ENCODE measurements at regions not wholly inside any gene's neighbourhood (a gene's known extent, or its start where the extent isn't known, plus 50 kb on each side); places are given as distances from the start of the nearest gene placed in this dataset.

DNA sequence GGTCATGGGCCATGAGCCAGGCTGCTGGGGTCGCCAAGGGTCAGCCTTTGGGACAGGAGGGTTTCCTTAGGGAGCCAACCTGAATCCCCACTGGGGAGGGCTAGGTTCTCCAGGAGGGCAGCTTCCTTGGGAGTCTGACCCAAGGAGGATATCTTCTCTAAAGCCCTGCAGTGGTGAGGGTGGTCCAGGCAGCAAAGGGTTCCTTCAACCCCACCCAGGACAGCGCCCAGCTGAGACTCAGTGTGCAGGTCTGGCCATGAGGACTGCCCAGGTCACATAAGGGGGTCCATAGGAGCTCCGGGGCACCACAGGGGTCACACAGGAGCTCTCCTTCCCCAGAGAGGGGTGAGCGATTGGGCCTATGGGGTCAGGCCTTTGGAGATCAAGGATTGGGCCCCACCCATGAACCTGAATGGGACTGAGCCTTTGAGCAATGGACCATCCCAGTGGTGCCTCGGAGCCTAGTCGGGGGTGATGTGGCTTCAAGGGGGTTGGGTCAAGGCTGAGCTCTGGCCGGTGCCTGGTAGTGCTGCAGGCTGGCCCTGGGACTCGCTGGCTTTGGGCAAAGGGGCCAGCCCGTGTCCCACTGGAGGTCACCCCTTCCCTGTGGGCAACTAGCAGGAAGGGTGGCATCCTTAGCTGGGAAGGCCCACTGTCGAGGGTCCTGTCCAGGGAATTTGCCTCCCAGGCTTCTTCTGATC is 216.5 kb downstream of the SNRPN start:
- no peaks in the 10 kb centered on the region for H3K4me1 ChIP-seq (ENCODE audit: control insufficient read depth in 2 of 2, insufficient read depth in 2 of 2, low read length in 2 of 2)
- Mint-ChIP-seq H3K27ac (no peak overlapping the region), H3K27me3 (no peaks in the 10 kb centered on the region), H3K4me3 (no peak overlapping the region), H3K9me3 (ENCODE audit: insufficient read depth) (peaks cover 5% of the 10 kb centered on the region), H3K4me1 (no peaks in the 10 kb centered on the region)
- WGBS (ENCODE audit: insufficient coverage) = 73% methylated on average over 10 of the region's 10 CpGs
- H3K9ac ChIP-seq (ENCODE audit: low read length) = no peak overlapping the region
- no peak overlapping the region for H2AFZ ChIP-seq (ENCODE audit: insufficient read depth, low read depth, low read length, poor library complexity, severe bottlenecking)
- POLR2A ChIA-PET = no interaction called here
- no peaks in the 10 kb centered on the region for H3K36me3 ChIP-seq (replicated peaks in 1 of 2; ENCODE audit: control extremely low read depth in 1 of 2, control insufficient read depth in 1 of 2, extremely low read depth in 1 of 2, insufficient read depth in 2 of 2, low read length in 1 of 2)
- H3K9me3 ChIP-seq (ENCODE audit: control extremely low read depth in 1 of 3, control insufficient read depth in 2 of 3, insufficient read depth in 1 of 3, low read length in 2 of 3) = peaks cover 0 to 74% (median 23%) of the 10 kb centered on the region in 3 donors
- no peak for DNase-seq
- no peaks in the 10 kb centered on the region for H3K27me3 ChIP-seq (replicated peaks in 1 of 4; ENCODE audit: control extremely low read depth in 1 of 4, control insufficient read depth in 3 of 4, insufficient read depth in 4 of 4, low read length in 3 of 4)
- H3K79me2 ChIP-seq (ENCODE audit: control insufficient read depth, insufficient read depth, low read length) = no peaks in the 10 kb centered on the region
- ATAC-seq (ENCODE audit: low read depth) = no peak
- no peak overlapping the region for H3K4me2 ChIP-seq (replicated peaks; ENCODE audit: low read depth, low read length, poor library complexity, severe bottlenecking)
- no peak overlapping the region for H3K4me3 ChIP-seq (ENCODE audit: control extremely low read depth in 1 of 5, extremely low read depth in 1 of 5, insufficient read depth in 1 of 5, low read depth in 2 of 5, low read length in 4 of 5)
- H3K27ac ChIP-seq (ENCODE audit: low read length in 2 of 2) = no peak overlapping the region
- intact Hi-C loops (cut with micrococcal nuclease) = no loop called here
- TF ChIP-seq EZH2 (IDR thresholded peaks at IDR 0.05; ENCODE audit: borderline replicate concordance, insufficient read depth, low read depth, low read length, poor library complexity, severe bottlenecking) = no peak
- TF ChIP-seq, protein P1, sequence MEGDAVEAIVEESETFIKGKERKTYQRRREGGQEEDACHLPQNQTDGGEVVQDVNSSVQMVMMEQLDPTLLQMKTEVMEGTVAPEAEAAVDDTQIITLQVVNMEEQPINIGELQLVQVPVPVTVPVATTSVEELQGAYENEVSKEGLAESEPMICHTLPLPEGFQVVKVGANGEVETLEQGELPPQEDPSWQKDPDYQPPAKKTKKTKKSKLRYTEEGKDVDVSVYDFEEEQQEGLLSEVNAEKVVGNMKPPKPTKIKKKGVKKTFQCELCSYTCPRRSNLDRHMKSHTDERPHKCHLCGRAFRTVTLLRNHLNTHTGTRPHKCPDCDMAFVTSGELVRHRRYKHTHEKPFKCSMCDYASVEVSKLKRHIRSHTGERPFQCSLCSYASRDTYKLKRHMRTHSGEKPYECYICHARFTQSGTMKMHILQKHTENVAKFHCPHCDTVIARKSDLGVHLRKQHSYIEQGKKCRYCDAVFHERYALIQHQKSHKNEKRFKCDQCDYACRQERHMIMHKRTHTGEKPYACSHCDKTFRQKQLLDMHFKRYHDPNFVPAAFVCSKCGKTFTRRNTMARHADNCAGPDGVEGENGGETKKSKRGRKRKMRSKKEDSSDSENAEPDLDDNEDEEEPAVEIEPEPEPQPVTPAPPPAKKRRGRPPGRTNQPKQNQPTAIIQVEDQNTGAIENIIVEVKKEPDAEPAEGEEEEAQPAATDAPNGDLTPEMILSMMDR (IDR thresholded peaks at IDR 0.05) = no peak
- CTCF ChIA-PET = no interaction called here
- H4K20me1 ChIP-seq (ENCODE audit: control insufficient read depth, insufficient read depth, low read length, poor library complexity, severe bottlenecking) = no peaks in the 10 kb centered on the region

DNA sequence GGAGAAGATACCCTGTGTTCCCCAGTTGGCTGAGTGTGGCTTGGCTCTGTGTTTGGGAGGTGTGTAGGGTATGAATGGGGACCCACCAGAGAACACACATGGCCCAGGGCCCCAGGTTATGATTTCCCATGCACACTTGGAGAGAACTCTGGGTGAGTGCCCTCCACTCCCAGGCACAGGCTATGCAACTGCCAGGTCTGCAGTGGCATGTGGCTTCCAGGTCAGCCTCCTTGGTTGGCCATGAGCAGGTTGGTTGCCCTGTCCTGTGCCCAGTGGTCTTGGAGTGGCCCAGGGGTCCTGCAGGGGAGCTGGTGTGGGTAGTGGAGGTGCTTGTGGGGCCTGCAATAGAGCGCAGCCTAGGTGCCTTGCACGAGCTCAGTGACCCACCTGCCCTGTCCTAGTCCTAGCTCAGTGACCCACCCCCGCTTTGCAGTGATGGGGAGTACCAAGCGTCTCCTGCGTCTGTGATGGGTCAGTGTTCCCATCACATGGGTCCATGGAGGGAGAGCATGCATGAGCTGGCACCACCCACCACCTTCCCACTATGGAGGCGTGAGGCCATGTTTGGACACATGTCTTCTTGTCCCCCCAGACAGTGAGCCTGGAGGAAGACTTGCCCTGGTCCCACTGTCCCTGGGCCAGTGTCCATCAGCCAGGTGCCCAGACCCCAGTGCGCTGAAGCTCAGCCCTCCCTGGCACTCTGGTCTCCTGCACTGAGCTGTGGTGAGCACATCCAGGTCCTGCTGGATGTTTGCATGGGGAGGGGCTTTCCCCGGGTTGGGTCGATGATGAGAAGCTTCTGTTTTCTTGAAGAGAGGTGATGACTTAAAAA is 217.3 kb downstream of the SNRPN start:
- Histone ChIP-seq H3K9ac (ENCODE audit: low read length) (no peak overlapping the region), H3K36me3 (replicated peaks in 1 of 2; ENCODE audit: control extremely low read depth in 1 of 2, control insufficient read depth in 1 of 2, extremely low read depth in 1 of 2, insufficient read depth in 2 of 2, low read length in 1 of 2) (no peaks in the 10 kb centered on the region), H4K20me1 (ENCODE audit: control insufficient read depth, insufficient read depth, low read length, poor library complexity, severe bottlenecking) (no peaks in the 10 kb centered on the region), H3K4me1 (ENCODE audit: control insufficient read depth in 2 of 2, insufficient read depth in 2 of 2, low read length in 2 of 2) (no peaks in the 10 kb centered on the region), H3K27ac (ENCODE audit: low read length in 2 of 2) (no peak overlapping the region), H3K27me3 (replicated peaks in 1 of 4; ENCODE audit: control extremely low read depth in 1 of 4, control insufficient read depth in 3 of 4, insufficient read depth in 4 of 4, low read length in 3 of 4) (no peaks in the 10 kb centered on the region), H3K4me3 (ENCODE audit: control extremely low read depth in 1 of 5, extremely low read depth in 1 of 5, insufficient read depth in 1 of 5, low read depth in 2 of 5, low read length in 4 of 5) (no peak overlapping the region), H3K79me2 (ENCODE audit: control insufficient read depth, insufficient read depth, low read length) (no peaks in the 10 kb centered on the region), H2AFZ (ENCODE audit: insufficient read depth, low read depth, low read length, poor library complexity, severe bottlenecking) (no peak overlapping the region), H3K4me2 (replicated peaks; ENCODE audit: low read depth, low read length, poor library complexity, severe bottlenecking) (no peak overlapping the region), H3K9me3 (ENCODE audit: control extremely low read depth in 1 of 3, control insufficient read depth in 2 of 3, insufficient read depth in 1 of 3, low read length in 2 of 3) (peaks cover 0 to 78% (median 23%) of the 10 kb centered on the region in 3 donors)
- Mint-ChIP-seq H3K27ac (no peak overlapping the region), H3K27me3 (no peaks in the 10 kb centered on the region), H3K9me3 (ENCODE audit: insufficient read depth) (peaks cover 5% of the 10 kb centered on the region), H3K4me3 (no peak overlapping the region), H3K4me1 (no peaks in the 10 kb centered on the region)
- ATAC-seq (ENCODE audit: low read depth) (no peak), DNase-seq (no peak)
- ChIA-PET CTCF (no interaction called here), POLR2A (no interaction called here)
- WGBS (ENCODE audit: insufficient coverage) = 96% methylated on average over 9 of the region's 9 CpGs
- intact Hi-C loops (cut with micrococcal nuclease) = no loop called here
- TF ChIP-seq, protein P1 (IDR thresholded peaks at IDR 0.05) = no peak
- TF ChIP-seq EZH2 (IDR thresholded peaks at IDR 0.05; ENCODE audit: borderline replicate concordance, insufficient read depth, low read depth, low read length, poor library complexity, severe bottlenecking) = no peak
